Activated T-helper 1 cell treated with anti-CD3 and anti-CD28 coated beads, Interleukin-12 subunit alpha, Interleukin-12 subunit beta, Interleukin-2, Interleukin-4 antibody, amounts not matched to agents 30 ng/mL and 10 ng/mL and 1 ng/mL, durations not matched to agents 14 hours and 24 hours and 36 hours (primary cell): ENCODE measurements at regions not wholly inside any gene's neighbourhood (a gene's known extent, or its start where the extent isn't known, plus 50 kb on each side); places are given as distances from the start of the nearest gene placed in this dataset.

Experiments
- DNase-seq: peaks from one replicate; pipeline ENCODE4 v3.0.0; 2021; ENCODE audit warnings: low spot score
- H3K27ac Mint-ChIP-seq: one replicate; pipeline ENCODE4 v1.8.0; 2021; ENCODE audit warnings: mild to moderate bottlenecking, mixed read lengths
- H3K27me3 Mint-ChIP-seq: one replicate; pipeline ENCODE4 v1.8.0; 2022; ENCODE audit warnings: mild to moderate bottlenecking, moderate library complexity, mixed read lengths; ENCODE audit not compliant: insufficient read depth
- H3K36me3 Mint-ChIP-seq: one replicate; pipeline ENCODE4 v1.8.0; 2021; ENCODE audit warnings: low read depth, mixed read lengths
- H3K4me1 Mint-ChIP-seq: one replicate; pipeline ENCODE4 v1.8.0; 2021; ENCODE audit warnings: low read depth, mixed read lengths
- H3K4me3 Mint-ChIP-seq: one replicate; pipeline ENCODE4 v1.8.0; 2021; ENCODE audit warnings: mild to moderate bottlenecking, moderate library complexity, mixed read lengths
- H3K9me3 Mint-ChIP-seq: one replicate; pipeline ENCODE4 v1.8.0; 2021; ENCODE audit warnings: mixed read lengths
- intact Hi-C: fragments of 100-400 bp; cut with micrococcal nuclease; formaldehyde crosslinking; loops from one replicate; pipeline ENCODE4 v1.15.1; 2024

GRCh38 chr7:84800846-84801245, 386.0 kb downstream of the SEMA3D start:
- intact Hi-C loops: no loop called here
- no peaks in the 10 kb centered on the region for H3K4me1 Mint-ChIP-seq
- H3K27me3 Mint-ChIP-seq: no peaks in the 10 kb centered on the region
- DNase-seq: no peak
- no peak overlapping the region for H3K4me3 Mint-ChIP-seq
- peaks cover 9% of the 10 kb centered on the region for H3K9me3 Mint-ChIP-seq
- no peaks in the 10 kb centered on the region for H3K36me3 Mint-ChIP-seq
- H3K27ac Mint-ChIP-seq: no peak overlapping the region

- peaks cover 9% of the 10 kb centered on the region for H3K9me3 Mint-ChIP-seq
- DNase-seq: no peak
- H3K4me3 Mint-ChIP-seq: no peak overlapping the region
- no peaks in the 10 kb centered on the region for H3K27me3 Mint-ChIP-seq
- H3K27ac Mint-ChIP-seq: no peak overlapping the region
- no peaks in the 10 kb centered on the region for H3K36me3 Mint-ChIP-seq
- intact Hi-C loops: no loop called here
- no peaks in the 10 kb centered on the region for H3K4me1 Mint-ChIP-seq
Observed at GRCh38 chr7:84799106-84799505, 387.8 kb downstream of the SEMA3D start.

GRCh38 chr7:84792231-84792893, 394.5 kb downstream of the SEMA3D start:
- H3K4me3 Mint-ChIP-seq: no peak overlapping the region
- intact Hi-C loops: no loop called here
- H3K9me3 Mint-ChIP-seq: peaks cover 9% of the 10 kb centered on the region

GRCh38 chr7:84790882-84791281, 396.0 kb downstream of the SEMA3D start:
- DNase-seq: no peak
- Mint-ChIP-seq H3K4me3 (no peak overlapping the region), H3K9me3 (no peaks in the 10 kb centered on the region), H3K27ac (no peak overlapping the region), H3K36me3 (no peaks in the 10 kb centered on the region), H3K27me3 (no peaks in the 10 kb centered on the region), H3K4me1 (no peaks in the 10 kb centered on the region)
- intact Hi-C loops: no loop called here

More at GRCh38 chr7:84792231-84792893, 394.5 kb downstream of the SEMA3D start:
- H3K36me3 Mint-ChIP-seq: no peaks in the 10 kb centered on the region
- no peak for DNase-seq
- H3K27me3 Mint-ChIP-seq: no peaks in the 10 kb centered on the region
- H3K27ac Mint-ChIP-seq: no peak overlapping the region
- H3K4me1 Mint-ChIP-seq: no peaks in the 10 kb centered on the region

GRCh38 chr7:84786073-84786472, 400.8 kb downstream of the SEMA3D start:
- intact Hi-C loops: no loop called here
- H3K27me3 Mint-ChIP-seq: no peaks in the 10 kb centered on the region
- H3K9me3 Mint-ChIP-seq: no peaks in the 10 kb centered on the region
- DNase-seq: no peak
- no peak overlapping the region for H3K4me3 Mint-ChIP-seq
- H3K27ac Mint-ChIP-seq: no peak overlapping the region
- no peaks in the 10 kb centered on the region for H3K4me1 Mint-ChIP-seq
- no peaks in the 10 kb centered on the region for H3K36me3 Mint-ChIP-seq

GRCh38 chr7:84784450-84784849, 402.4 kb downstream of the SEMA3D start:
- H3K27me3 Mint-ChIP-seq: no peaks in the 10 kb centered on the region
- H3K27ac Mint-ChIP-seq: no peak overlapping the region
- no peaks in the 10 kb centered on the region for H3K9me3 Mint-ChIP-seq

GRCh38 chr7:84783141-84783778, 403.6 kb downstream of the SEMA3D start:
- H3K4me3 Mint-ChIP-seq: no peak overlapping the region

More at GRCh38 chr7:84784450-84784849, 402.4 kb downstream of the SEMA3D start:
- no peaks in the 10 kb centered on the region for H3K4me1 Mint-ChIP-seq
- no peak for DNase-seq
- H3K36me3 Mint-ChIP-seq: no peaks in the 10 kb centered on the region
- no peak overlapping the region for H3K4me3 Mint-ChIP-seq
- intact Hi-C loops: no loop called here

GRCh38 chr7:84781838-84782237, 405.0 kb downstream of the SEMA3D start:
- H3K4me3 Mint-ChIP-seq: no peak overlapping the region

More at GRCh38 chr7:84783141-84783778, 403.6 kb downstream of the SEMA3D start:
- Mint-ChIP-seq H3K9me3 (no peaks in the 10 kb centered on the region), H3K36me3 (no peaks in the 10 kb centered on the region), H3K4me1 (no peaks in the 10 kb centered on the region), H3K27me3 (no peaks in the 10 kb centered on the region), H3K27ac (no peak overlapping the region)
- no peak for DNase-seq
- intact Hi-C loops: no loop called here

GRCh38 chr7:84780158-84781124, 406.4 kb downstream of the SEMA3D start:
- H3K27me3 Mint-ChIP-seq: no peaks in the 10 kb centered on the region
- no peaks in the 10 kb centered on the region for H3K36me3 Mint-ChIP-seq
- intact Hi-C loops: no loop called here
- H3K4me1 Mint-ChIP-seq: no peaks in the 10 kb centered on the region
- no peaks in the 10 kb centered on the region for H3K9me3 Mint-ChIP-seq
- peak overlapping the region; percentile 14 for H3K27ac Mint-ChIP-seq
- DNase-seq: no peak
- H3K4me3 Mint-ChIP-seq: no peak overlapping the region

More at GRCh38 chr7:84781838-84782237, 405.0 kb downstream of the SEMA3D start:
- no peaks in the 10 kb centered on the region for H3K4me1 Mint-ChIP-seq
- no peak for DNase-seq
- intact Hi-C loops: no loop called here
- H3K9me3 Mint-ChIP-seq: no peaks in the 10 kb centered on the region
- H3K27ac Mint-ChIP-seq: no peak overlapping the region
- H3K27me3 Mint-ChIP-seq: no peaks in the 10 kb centered on the region
- no peaks in the 10 kb centered on the region for H3K36me3 Mint-ChIP-seq

- no peak for DNase-seq
- no peaks in the 10 kb centered on the region for H3K36me3 Mint-ChIP-seq
- intact Hi-C loops: no loop called here
- no peaks in the 10 kb centered on the region for H3K27me3 Mint-ChIP-seq
- no peak overlapping the region for H3K27ac Mint-ChIP-seq
- H3K4me1 Mint-ChIP-seq: no peaks in the 10 kb centered on the region
- H3K4me3 Mint-ChIP-seq: no peak overlapping the region
- H3K9me3 Mint-ChIP-seq: no peaks in the 10 kb centered on the region
Observed at GRCh38 chr7:84757761-84758160, 429.1 kb downstream of the SEMA3D start.

GRCh38 chr7:84746353-84746752, 440.5 kb downstream of the SEMA3D start:
- Mint-ChIP-seq H3K27me3 (no peaks in the 10 kb centered on the region), H3K27ac (no peak overlapping the region), H3K4me3 (no peak overlapping the region), H3K4me1 (no peaks in the 10 kb centered on the region), H3K36me3 (no peaks in the 10 kb centered on the region), H3K9me3 (no peaks in the 10 kb centered on the region)
- no peak for DNase-seq
- intact Hi-C loops: no loop called here

GRCh38 chr7:84744385-84744784, 442.5 kb downstream of the SEMA3D start:
- H3K27ac Mint-ChIP-seq: no peak overlapping the region
- H3K36me3 Mint-ChIP-seq: no peaks in the 10 kb centered on the region
- H3K4me1 Mint-ChIP-seq: no peaks in the 10 kb centered on the region
- no peaks in the 10 kb centered on the region for H3K9me3 Mint-ChIP-seq
- H3K27me3 Mint-ChIP-seq: no peaks in the 10 kb centered on the region
- intact Hi-C loops: no loop called here
- H3K4me3 Mint-ChIP-seq: no peak overlapping the region
- DNase-seq: no peak
